Breast epithelium (tissue), 4 donors: ENCODE measurements at regions not wholly inside any gene's neighbourhood (a gene's known extent, or its start where the extent isn't known, plus 50 kb on each side); places are given as distances from the start of the nearest gene placed in this dataset.
"Not testable (repeated sequence)": the region's sequence is repeated elsewhere in the genome, so short reads cannot be mapped to it uniquely, and the experiment has no call there.

Experiments
- DNase-seq, 2 donors: peaks; one replicate each; pipeline ENCODE4 v3.0.0-alpha.2; 2019; ENCODE audit warnings: low spot score in 2 of 2
- H3K27ac ChIP-seq, 2 donors: fragments of 200-600 bp; sonication (generic) in 1 of 2; one replicate each; pipeline ENCODE4 v1.5.1; 2016 to 2019; ENCODE audit warnings: mild to moderate bottlenecking in 1 of 2
- H3K27me3 ChIP-seq, 2 donors: fragments of 200-600 bp; sonication (generic) in 1 of 2; one replicate each; pipeline versions ENCODE4 v1.5.1 to v1.6.0; 2017 to 2019; ENCODE audit warnings: control low read depth in 1 of 2, mild to moderate bottlenecking in 1 of 2
- H3K36me3 ChIP-seq: fragments of 200-600 bp; one replicate; pipeline ENCODE4 v1.5.1; 2019
- H3K4me1 ChIP-seq, 2 donors: fragments of 200-600 bp; sonication (generic); one replicate each; pipeline ENCODE4 v1.5.1; 2016 to 2019; ENCODE audit warnings: control low read depth in 1 of 2
- H3K4me3 ChIP-seq, 3 donors: fragments of 200-600 bp; sonication (generic); 1 replicate in 2 of 3; 2 replicates in 1 of 3; pipeline ENCODE4 v1.5.1; 2016 to 2019; ENCODE audit warnings: mild to moderate bottlenecking in 3 of 3, moderate library complexity in 2 of 3
- H3K9me3 ChIP-seq, 2 donors: fragments of 200-600 bp; sonication (generic) in 1 of 2; one replicate each; pipeline ENCODE4 v1.5.1; 2016 to 2019; ENCODE audit warnings: control low read depth in 1 of 2
- CTCF ChIP-seq, 3 donors: fragments of 450-650 bp; IDR thresholded peaks; one replicate each; pipeline ENCODE4 v1.5.1; 2016 to 2017; ENCODE audit warnings: antibody characterized with exemption in 3 of 3, mild to moderate bottlenecking in 3 of 3, moderate library complexity in 3 of 3
- POLR2A ChIP-seq: fragments of 450-650 bp; IDR thresholded peaks from one replicate; pipeline ENCODE4 v1.6.1; 2016; ENCODE audit warnings: antibody characterized with exemption, mild to moderate bottlenecking, moderate library complexity
- POLR2AphosphoS5 ChIP-seq, 3 donors: sonication (generic); formaldehyde crosslinking; IDR thresholded peaks; one replicate each; pipeline ENCODE4 v1.6.1; 2017; ENCODE audit warnings: antibody characterized with exemption in 3 of 3
- intact Hi-C: fragments of 100-400 bp; cut with DNase I; formaldehyde crosslinking; loops from one replicate; pipeline ENCODE4 v1.15.1; 2023; ENCODE audit warnings: low total_unique reads

DNA sequence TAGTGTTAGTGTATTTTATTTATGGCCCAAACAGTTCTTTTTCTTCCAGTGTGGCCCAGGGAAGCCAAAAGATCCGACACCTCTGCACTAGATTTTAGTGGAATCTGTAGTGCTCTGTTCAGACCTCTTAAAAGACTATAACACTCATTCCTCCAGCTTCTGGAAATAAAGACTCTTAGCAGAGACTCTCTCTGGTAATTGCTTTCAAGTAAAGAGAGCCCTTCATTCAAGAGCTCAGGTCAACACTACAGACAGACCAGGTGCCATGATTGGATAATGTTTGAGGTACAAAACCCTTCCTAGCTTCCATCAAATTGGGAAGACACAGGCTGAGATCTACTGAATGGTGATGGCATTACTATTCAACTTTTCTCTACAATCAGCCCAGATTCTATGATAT, 255.8 kb downstream of the PRDM9 start:
- Histone ChIP-seq H3K27me3 (no peaks in the 10 kb centered on the region), H3K9me3 (no peaks in the 10 kb centered on the region), H3K27ac (no peak overlapping the region), H3K36me3 (no peaks in the 10 kb centered on the region), H3K4me3 (no peak overlapping the region), H3K4me1 (no peaks in the 10 kb centered on the region)
- DNase-seq = no peak
- TF ChIP-seq POLR2AphosphoS5 (IDR thresholded peaks at IDR 0.05) = no peak
- TF ChIP-seq CTCF (IDR thresholded peaks at IDR 0.05) = no peak
- no peak for TF ChIP-seq POLR2A
- intact Hi-C loops = no loop called here

- DNase-seq = no peak
- TF ChIP-seq POLR2AphosphoS5 (IDR thresholded peaks at IDR 0.05) (no peak), POLR2A (no peak), CTCF (IDR thresholded peaks at IDR 0.05) (no peak)
- intact Hi-C loops = no loop called here
These were observed 269.3 kb downstream of the PRDM9 start for GRCh38 chr5:23776684-23777083.

GRCh38 chr5:23800307-23800706, 292.9 kb downstream of the PRDM9 start:
- H3K36me3 ChIP-seq, H3K27ac ChIP-seq, intact Hi-C loops, H3K4me3 ChIP-seq, H3K27me3 ChIP-seq, H3K9me3 ChIP-seq, DNase-seq, H3K4me1 ChIP-seq: not testable (repeated sequence)

More at GRCh38 chr5:23776684-23777083, 269.3 kb downstream of the PRDM9 start:
- no peaks in the 10 kb centered on the region for H3K4me1 ChIP-seq
- H3K27ac ChIP-seq = no peak overlapping the region
- H3K9me3 ChIP-seq = no peaks in the 10 kb centered on the region
- H3K36me3 ChIP-seq = no peaks in the 10 kb centered on the region
- no peaks in the 10 kb centered on the region for H3K27me3 ChIP-seq
- no peak overlapping the region for H3K4me3 ChIP-seq

GRCh38 chr5:23820765-23821471, 313.5 kb downstream of the PRDM9 start:
- TF ChIP-seq POLR2AphosphoS5 (IDR thresholded peaks at IDR 0.05) (no peak), CTCF (IDR thresholded peaks at IDR 0.05) (peak in 1 of 3 donors; percentile 22)
- Histone ChIP-seq H3K4me1 (no peaks in the 10 kb centered on the region), H3K9me3 (no peaks in the 10 kb centered on the region), H3K36me3 (no peaks in the 10 kb centered on the region), H3K27me3 (no peaks in the 10 kb centered on the region), H3K4me3 (no peak overlapping the region), H3K27ac (no peak overlapping the region)
- intact Hi-C loops = no loop called here
- no peak for DNase-seq

DNA sequence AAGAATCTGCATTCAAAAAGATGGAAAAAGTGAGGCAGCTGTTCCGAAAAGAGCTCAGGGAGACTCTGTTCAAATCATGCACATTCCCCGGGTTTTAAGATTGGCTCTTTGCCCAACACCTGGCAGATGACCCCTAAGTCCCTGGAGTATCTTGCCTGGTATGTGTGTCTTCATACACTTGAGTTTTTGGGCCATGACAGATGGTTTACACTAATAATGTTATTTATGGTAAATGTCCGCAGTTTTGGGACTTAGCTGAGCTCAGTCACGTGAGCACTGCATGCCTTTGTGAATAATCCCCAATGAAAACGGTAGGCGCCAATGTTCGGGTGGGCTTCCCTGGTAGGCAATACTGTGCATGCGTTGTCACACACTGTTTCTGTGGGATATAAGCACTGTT, 316.1 kb downstream of the PRDM9 start:
- no peaks in the 10 kb centered on the region for H3K27me3 ChIP-seq
- no peak overlapping the region for H3K4me3 ChIP-seq
- intact Hi-C loops = no loop called here
- TF ChIP-seq CTCF (IDR thresholded peaks at IDR 0.05) = no peak
- no peak for TF ChIP-seq POLR2A
- TF ChIP-seq POLR2AphosphoS5 (IDR thresholded peaks at IDR 0.05) = no peak
- no peaks in the 10 kb centered on the region for H3K36me3 ChIP-seq
- no peaks in the 10 kb centered on the region for H3K9me3 ChIP-seq
- no peak for DNase-seq
- no peak overlapping the region for H3K27ac ChIP-seq
- no peaks in the 10 kb centered on the region for H3K4me1 ChIP-seq

GRCh38 chr5:23825196-23825595, 317.8 kb downstream of the PRDM9 start:
- DNase-seq = no peak
- Histone ChIP-seq H3K4me3 (no peak overlapping the region), H3K27me3 (no peaks in the 10 kb centered on the region), H3K36me3 (no peaks in the 10 kb centered on the region), H3K27ac (no peak overlapping the region), H3K9me3 (no peaks in the 10 kb centered on the region), H3K4me1 (no peaks in the 10 kb centered on the region)
- intact Hi-C loops = no loop called here
- no peak for TF ChIP-seq CTCF (IDR thresholded peaks at IDR 0.05)
- TF ChIP-seq POLR2AphosphoS5 (IDR thresholded peaks at IDR 0.05) = no peak
- TF ChIP-seq POLR2A = no peak
